Hepatocyte (in vitro differentiated cells): ENCODE measurements at regions not wholly inside any gene's neighbourhood (a gene's known extent, or its start where the extent isn't known, plus 50 kb on each side); places are given as distances from the start of the nearest gene placed in this dataset.
"Not testable (repeated sequence)": the region's sequence is repeated elsewhere in the genome, so short reads cannot be mapped to it uniquely, and the experiment has no call there.

Source experiments
- DNase-seq: peaks from one replicate; pipeline ENCODE4 v3.0.0-alpha.2; 2016; ENCODE audit warnings: low spot score
- H2AFZ ChIP-seq: fragments of 200-600 bp; sonication (generic); 2 replicates; pipeline ENCODE4 v1.6.0; 2016; ENCODE audit warnings: antibody characterized with exemption, mild to moderate bottlenecking
- H3K27ac ChIP-seq: fragments of 200-600 bp; sonication (generic); 2 replicates; pipeline ENCODE4 v1.5.1; 2016; ENCODE audit warnings: mild to moderate bottlenecking
- H3K27me3 ChIP-seq: fragments of 200-600 bp; sonication (generic); 2 replicates; pipeline ENCODE4 v1.6.1; 2016
- H3K36me3 ChIP-seq: fragments of 200-600 bp; sonication (generic); replicated peaks from 2 replicates; pipeline ENCODE4 v1.5.1; 2016; ENCODE audit warnings: low read depth; ENCODE audit not compliant: insufficient read depth
- H3K4me1 ChIP-seq: fragments of 200-600 bp; sonication (generic); 2 replicates; pipeline ENCODE4 v1.5.1; 2016; ENCODE audit warnings: mild to moderate bottlenecking, moderate library complexity; ENCODE audit not compliant: insufficient read depth
- H3K4me2 ChIP-seq: fragments of 200-600 bp; sonication (generic); 2 replicates; pipeline ENCODE4 v1.6.0; 2016
- H3K4me3 ChIP-seq: fragments of 200-600 bp; sonication (generic); 2 replicates; pipeline ENCODE4 v1.5.1; 2016; ENCODE audit warnings: mild to moderate bottlenecking
- H3K79me2 ChIP-seq: fragments of 200-600 bp; sonication (generic); 2 replicates; pipeline ENCODE4 v1.6.0; 2017; ENCODE audit warnings: mild to moderate bottlenecking
- H3K9me2 ChIP-seq: fragments of 200-600 bp; sonication (generic); replicated peaks from 2 replicates; pipeline ENCODE4 v1.6.0; 2017; ENCODE audit warnings: mild to moderate bottlenecking; ENCODE audit not compliant: insufficient read depth
- H3K9me3 ChIP-seq: fragments of 200-600 bp; sonication (generic); 2 replicates; pipeline ENCODE4 v1.5.1; 2016; ENCODE audit warnings: low read depth, mild to moderate bottlenecking
- H4K20me1 ChIP-seq: fragments of 200-600 bp; sonication (generic); 2 replicates; pipeline ENCODE4 v1.6.0; 2016; ENCODE audit warnings: mild to moderate bottlenecking; ENCODE audit not compliant: insufficient read depth, poor library complexity, severe bottlenecking
- CTCF ChIP-seq: fragments of 200-600 bp; sonication (generic); IDR thresholded peaks from 2 replicates; pipeline ENCODE4 v1.5.1; 2016; ENCODE audit warnings: antibody characterized with exemption, mild to moderate bottlenecking; ENCODE audit not compliant: poor library complexity
- EZH2 ChIP-seq: fragments of 200-600 bp; sonication (generic); IDR thresholded peaks from 2 replicates; pipeline ENCODE4 v1.6.1; 2016; ENCODE audit warnings: antibody characterized with exemption, mild to moderate bottlenecking, borderline replicate concordance
- EZH2phosphoT487 ChIP-seq: fragments of 200-600 bp; sonication (generic); IDR thresholded peaks from one replicate; pipeline ENCODE4 v1.6.1; 2018; ENCODE audit warnings: antibody characterized with exemption, mild to moderate bottlenecking, low read depth, moderate library complexity; ENCODE audit not compliant: unreplicated experiment, severe bottlenecking
- WGBS: methylation state at CpG from one replicate; pipeline ENCODE4 v1.1.6; 2016; ENCODE audit warnings: low lambda C conversion rate; ENCODE audit errors: missing lambda C conversion rate; 5-methylcytosine and 5-hydroxymethylcytosine counted together

GRCh38 chr3:83224101-83224868 is 1462.8 kb upstream of the GBE1 start:
- Histone ChIP-seq H3K36me3 (no peaks in the 10 kb centered on the region), H3K9me2 (no peaks in the 10 kb centered on the region), H3K79me2 (no peaks in the 10 kb centered on the region), H3K27me3 (no peaks in the 10 kb centered on the region), H3K4me1 (no peaks in the 10 kb centered on the region), H3K4me3 (no peak overlapping the region), H2AFZ (no peak overlapping the region), H4K20me1 (no peaks in the 10 kb centered on the region), H3K9me3 (no peaks in the 10 kb centered on the region), H3K4me2 (no peak overlapping the region), H3K27ac (no peak overlapping the region)
- no peak for DNase-seq
- TF ChIP-seq EZH2 (no peak), CTCF (no peak), EZH2phosphoT487 (no peak)
- WGBS, result 85% methylated on average over 5 of the region's 5 CpGs

- Histone ChIP-seq H3K79me2 (no peaks in the 10 kb centered on the region), H4K20me1 (no peaks in the 10 kb centered on the region), H3K27ac (no peak overlapping the region), H3K27me3 (no peaks in the 10 kb centered on the region), H3K4me2 (no peak overlapping the region), H3K9me3 (no peaks in the 10 kb centered on the region), H2AFZ (no peak overlapping the region), H3K9me2 (no peaks in the 10 kb centered on the region), H3K4me1 (no peaks in the 10 kb centered on the region), H3K36me3 (no peaks in the 10 kb centered on the region), H3K4me3 (no peak overlapping the region)
- no peak for DNase-seq
- no peak for TF ChIP-seq CTCF
- TF ChIP-seq EZH2, result no peak
- TF ChIP-seq EZH2phosphoT487, result no peak
- 91% methylated on average over 14 of the region's 14 CpGs for WGBS
Observed at GRCh38 chr3:83218383-83219200, 1457.1 kb upstream of the GBE1 start.

- WGBS, result 98% methylated on average over 38 of the region's 41 CpGs
- DNase-seq, result not testable (repeated sequence)
Observed at GRCh38 chr3:83217595-83218118, 1456.2 kb upstream of the GBE1 start.

More at GRCh38 chr3:83217595-83218118, 1456.2 kb upstream of the GBE1 start:
- not testable (repeated sequence) for H3K27ac ChIP-seq, H3K9me3 ChIP-seq, H3K4me1 ChIP-seq, H3K9me2 ChIP-seq, H4K20me1 ChIP-seq, H3K36me3 ChIP-seq, H3K4me3 ChIP-seq, H3K27me3 ChIP-seq, H3K4me2 ChIP-seq, H2AFZ ChIP-seq, H3K79me2 ChIP-seq
